Effector memory CD8-positive, alpha-beta T cell (primary cell): ENCODE measurements at regions not wholly inside any gene's neighbourhood (a gene's known extent, or its start where the extent isn't known, plus 50 kb on each side); places are given as distances from the start of the nearest gene placed in this dataset.

Source experiments
- ATAC-seq: fragments of 150-1000 bp; cut with Tn5 transposase; replicated peaks from 2 replicates; pipeline ENCODE4 v1.10.0; 2021; ENCODE audit warnings: mild to moderate bottlenecking, moderate library complexity
- DNase-seq, 3 experiments: peaks; one replicate each; pipeline ENCODE4 v3.0.0; 2021
- H3K27ac Mint-ChIP-seq, 2 donors: one replicate each; pipeline ENCODE4 v1.8.0; 2022; ENCODE audit warnings: mild to moderate bottlenecking in 2 of 2, mixed read lengths in 2 of 2, moderate library complexity in 2 of 2
- H3K27me3 Mint-ChIP-seq, 2 donors: one replicate each; pipeline ENCODE4 v1.8.0; 2022; ENCODE audit warnings: mixed read lengths in 2 of 2
- H3K36me3 Mint-ChIP-seq: one replicate; pipeline ENCODE4 v1.8.0; 2022; ENCODE audit warnings: mild to moderate bottlenecking, moderate library complexity, mixed read lengths; ENCODE audit not compliant: insufficient read depth
- H3K4me1 Mint-ChIP-seq, 2 donors: one replicate each; pipeline ENCODE4 v1.8.0; 2022; ENCODE audit warnings: low read depth in 2 of 2, mixed read lengths in 2 of 2
- H3K4me3 Mint-ChIP-seq, 2 donors: one replicate each; pipeline ENCODE4 v1.8.0; 2022; ENCODE audit warnings: mild to moderate bottlenecking in 2 of 2, mixed read lengths in 2 of 2, moderate library complexity in 2 of 2
- H3K9me3 Mint-ChIP-seq, 2 donors: one replicate each; pipeline ENCODE4 v1.8.0; 2022; ENCODE audit warnings: mixed read lengths in 2 of 2

GRCh38 chr7:118449797-118450567 lies 225.5 kb downstream of the ANKRD7 start:
- Mint-ChIP-seq H3K4me1 (no peaks in the 10 kb centered on the region), H3K27ac (no peak overlapping the region), H3K9me3 (peaks cover 0 to 5% of the 10 kb centered on the region in 2 donors), H3K36me3 (no peaks in the 10 kb centered on the region), H3K27me3 (no peaks in the 10 kb centered on the region), H3K4me3 (no peak overlapping the region)
- DNase-seq (no peak), ATAC-seq (no peak)

- ATAC-seq (no peak), DNase-seq (no peak)
- no peaks in the 10 kb centered on the region for H3K4me1 Mint-ChIP-seq
- H3K27ac Mint-ChIP-seq = no peak overlapping the region
- H3K9me3 Mint-ChIP-seq = peaks cover 0 to 6% of the 10 kb centered on the region in 2 donors
- no peaks in the 10 kb centered on the region for H3K27me3 Mint-ChIP-seq
- no peak overlapping the region for H3K4me3 Mint-ChIP-seq
- no peaks in the 10 kb centered on the region for H3K36me3 Mint-ChIP-seq
Observed at GRCh38 chr7:118452128-118452527, 227.6 kb downstream of the ANKRD7 start.

- DNase-seq (no peak), ATAC-seq (no peak)
- Mint-ChIP-seq H3K4me1 (no peaks in the 10 kb centered on the region), H3K27ac (no peak overlapping the region), H3K9me3 (no peaks in the 10 kb centered on the region), H3K27me3 (no peaks in the 10 kb centered on the region), H3K4me3 (no peak overlapping the region), H3K36me3 (no peaks in the 10 kb centered on the region)
Observed at GRCh38 chr7:118467381-118467780, 242.9 kb downstream of the ANKRD7 start.

- no peak overlapping the region for H3K27ac Mint-ChIP-seq
- DNase-seq (no peak), ATAC-seq (no peak)
- H3K4me3 Mint-ChIP-seq = no peak overlapping the region
- peaks cover 0 to 2% of the 10 kb centered on the region in 2 donors for H3K9me3 Mint-ChIP-seq
- no peaks in the 10 kb centered on the region for H3K36me3 Mint-ChIP-seq
- no peaks in the 10 kb centered on the region for H3K4me1 Mint-ChIP-seq
- no peaks in the 10 kb centered on the region for H3K27me3 Mint-ChIP-seq
Observed at GRCh38 chr7:118472581-118472980, 248.1 kb downstream of the ANKRD7 start.

GRCh38 chr7:118473271-118473670 lies 248.8 kb downstream of the ANKRD7 start:
- Mint-ChIP-seq H3K4me1 (no peaks in the 10 kb centered on the region), H3K4me3 (no peak overlapping the region), H3K27me3 (no peaks in the 10 kb centered on the region), H3K9me3 (peaks cover 0 to 2% of the 10 kb centered on the region in 2 donors), H3K27ac (no peak overlapping the region), H3K36me3 (no peaks in the 10 kb centered on the region)
- DNase-seq (no peak), ATAC-seq (no peak)

GRCh38 chr7:118476036-118476435 lies 251.5 kb downstream of the ANKRD7 start:
- Mint-ChIP-seq H3K4me1 (no peaks in the 10 kb centered on the region), H3K9me3 (peaks cover 0 to 2% of the 10 kb centered on the region in 2 donors), H3K4me3 (no peak overlapping the region), H3K27me3 (no peaks in the 10 kb centered on the region), H3K36me3 (no peaks in the 10 kb centered on the region), H3K27ac (no peak overlapping the region)
- DNase-seq (no peak), ATAC-seq (no peak)

GRCh38 chr7:118477036-118477435 lies 252.5 kb downstream of the ANKRD7 start:
- Mint-ChIP-seq H3K4me3 (no peak overlapping the region), H3K9me3 (peaks cover 1 to 2% of the 10 kb centered on the region in 2 donors), H3K36me3 (no peaks in the 10 kb centered on the region), H3K27me3 (no peaks in the 10 kb centered on the region), H3K27ac (no peak overlapping the region), H3K4me1 (no peaks in the 10 kb centered on the region)
- DNase-seq (no peak), ATAC-seq (no peak)

GRCh38 chr7:118478236-118478635 lies 253.7 kb downstream of the ANKRD7 start:
- Mint-ChIP-seq H3K4me3 (no peak overlapping the region), H3K9me3 (peaks cover 2 to 9% of the 10 kb centered on the region in 2 donors), H3K27me3 (no peaks in the 10 kb centered on the region), H3K4me1 (no peaks in the 10 kb centered on the region), H3K27ac (no peak overlapping the region), H3K36me3 (no peaks in the 10 kb centered on the region)
- ATAC-seq (no peak), DNase-seq (no peak)

GRCh38 chr7:118478931-118479330 lies 254.4 kb downstream of the ANKRD7 start:
- no peaks in the 10 kb centered on the region for H3K27me3 Mint-ChIP-seq
- H3K36me3 Mint-ChIP-seq = no peaks in the 10 kb centered on the region
- no peak overlapping the region for H3K4me3 Mint-ChIP-seq
- peaks cover 2 to 9% of the 10 kb centered on the region in 2 donors for H3K9me3 Mint-ChIP-seq
- DNase-seq (no peak), ATAC-seq (no peak)
- H3K27ac Mint-ChIP-seq = no peak overlapping the region
- H3K4me1 Mint-ChIP-seq = no peaks in the 10 kb centered on the region

- H3K36me3 Mint-ChIP-seq = peaks cover 7% of the 10 kb centered on the region
- H3K27me3 Mint-ChIP-seq = no peaks in the 10 kb centered on the region
- DNase-seq (no peak), ATAC-seq (no peak)
- no peak overlapping the region for H3K4me3 Mint-ChIP-seq
- no peaks in the 10 kb centered on the region for H3K9me3 Mint-ChIP-seq
- no peak overlapping the region for H3K27ac Mint-ChIP-seq
- H3K4me1 Mint-ChIP-seq = no peaks in the 10 kb centered on the region
Observed at GRCh38 chr7:118492466-118492865, 268.0 kb downstream of the ANKRD7 start.

- no peaks in the 10 kb centered on the region for H3K27me3 Mint-ChIP-seq
- H3K27ac Mint-ChIP-seq = no peak overlapping the region
- H3K4me3 Mint-ChIP-seq = no peak overlapping the region
- peaks cover 2 to 4% of the 10 kb centered on the region in 2 donors for H3K9me3 Mint-ChIP-seq
- no peaks in the 10 kb centered on the region for H3K4me1 Mint-ChIP-seq
- H3K36me3 Mint-ChIP-seq = peaks cover 4% of the 10 kb centered on the region
- ATAC-seq (no peak), DNase-seq (no peak)
Observed at GRCh38 chr7:118496138-118496644, 271.7 kb downstream of the ANKRD7 start.

GRCh38 chr7:118502235-118502634 lies 277.7 kb downstream of the ANKRD7 start:
- ATAC-seq (no peak), DNase-seq (no peak)
- Mint-ChIP-seq H3K27me3 (no peaks in the 10 kb centered on the region), H3K36me3 (no peaks in the 10 kb centered on the region), H3K4me1 (no peaks in the 10 kb centered on the region), H3K4me3 (no peak overlapping the region), H3K27ac (no peak overlapping the region), H3K9me3 (peaks cover 7 to 8% of the 10 kb centered on the region in 2 donors)

- H3K4me1 Mint-ChIP-seq = no peaks in the 10 kb centered on the region
- ATAC-seq (no peak), DNase-seq (no peak)
- peaks cover 3% of the 10 kb centered on the region for H3K36me3 Mint-ChIP-seq
- no peaks in the 10 kb centered on the region for H3K27me3 Mint-ChIP-seq
- H3K4me3 Mint-ChIP-seq = no peak overlapping the region
- peaks cover 0 to 5% of the 10 kb centered on the region in 2 donors for H3K9me3 Mint-ChIP-seq
- H3K27ac Mint-ChIP-seq = no peak overlapping the region
Observed at GRCh38 chr7:118511146-118511545, 286.6 kb downstream of the ANKRD7 start.

GRCh38 chr7:118517275-118517674 lies 292.8 kb downstream of the ANKRD7 start:
- peaks cover 3% of the 10 kb centered on the region for H3K36me3 Mint-ChIP-seq
- H3K9me3 Mint-ChIP-seq = peaks cover 1 to 8% of the 10 kb centered on the region in 2 donors
- H3K27me3 Mint-ChIP-seq = no peaks in the 10 kb centered on the region
- H3K27ac Mint-ChIP-seq = no peak overlapping the region
- no peaks in the 10 kb centered on the region for H3K4me1 Mint-ChIP-seq
- ATAC-seq (no peak), DNase-seq (no peak)
- H3K4me3 Mint-ChIP-seq = no peak overlapping the region
